HG03045 (cell line): ENCODE measurements at regions not wholly inside any gene's neighbourhood (a gene's known extent, or its start where the extent isn't known, plus 50 kb on each side); places are given as distances from the start of the nearest gene placed in this dataset.

ENCODE experiments used
- ATAC-seq: cut with Tn5 transposase; IDR thresholded peaks from one replicate; pipeline ENCODE4 v1.9.1; 2021; ENCODE audit warnings: mild to moderate bottlenecking, moderate library complexity; ENCODE audit not compliant: unreplicated experiment

- no peak for ATAC-seq
Observed at GRCh38 chr15:62431817-62432216, 266.7 kb upstream of the C2CD4B start.

GRCh38 chr15:62432702-62433398, 267.8 kb upstream of the C2CD4B start:
- no peak for ATAC-seq

- no peak for ATAC-seq
Observed at GRCh38 chr15:62436235-62436634, 271.1 kb upstream of the C2CD4B start.

- no peak for ATAC-seq
Observed at GRCh38 chr15:62437753-62438152, 272.7 kb upstream of the C2CD4B start.

GRCh38 chr15:62439543-62440016, 274.5 kb upstream of the C2CD4B start:
- no peak for ATAC-seq

- ATAC-seq = no peak
Observed at GRCh38 chr15:62440362-62441105, 275.4 kb upstream of the C2CD4B start.

- ATAC-seq = no peak
Observed at GRCh38 chr15:62444104-62445022, 279.3 kb upstream of the C2CD4B start.

- ATAC-seq = no peak
Observed at GRCh38 chr15:62445244-62445643, 280.2 kb upstream of the C2CD4B start.

- ATAC-seq = no peak
Observed at GRCh38 chr15:62446984-62447383, 281.9 kb upstream of the C2CD4B start.

GRCh38 chr15:62447742-62448141, 282.7 kb upstream of the C2CD4B start:
- no peak for ATAC-seq

GRCh38 chr15:62449638-62450037, 284.6 kb upstream of the C2CD4B start:
- ATAC-seq = no peak

GRCh38 chr15:62450061-62450460, 285.0 kb upstream of the C2CD4B start:
- no peak for ATAC-seq

- ATAC-seq = no peak
Observed at GRCh38 chr15:62452026-62452425, 286.9 kb upstream of the C2CD4B start.

GRCh38 chr15:62452667-62453066, 287.6 kb upstream of the C2CD4B start:
- no peak for ATAC-seq

GRCh38 chr15:62453375-62453774, 288.3 kb upstream of the C2CD4B start:
- ATAC-seq = no peak

GRCh38 chr15:62453981-62454380, 288.9 kb upstream of the C2CD4B start:
- no peak for ATAC-seq

GRCh38 chr15:62454567-62455172, 289.6 kb upstream of the C2CD4B start:
- no peak for ATAC-seq

- no peak for ATAC-seq
Observed at GRCh38 chr15:62455441-62455921, 290.4 kb upstream of the C2CD4B start.

GRCh38 chr15:62456011-62456920, 291.2 kb upstream of the C2CD4B start:
- no peak for ATAC-seq

GRCh38 chr15:62457100-62457499, 292.0 kb upstream of the C2CD4B start:
- no peak for ATAC-seq
